ENCODE measurements at regions not wholly inside any gene's neighbourhood (a gene's known extent, or its start where the extent isn't known, plus 50 kb on each side); places are given as distances from the start of the nearest gene placed in this dataset.
A peak's percentile ranks its signal among the peaks of the same experiment; 100 is the strongest.

GRCh38 chr15:94081829-94082228 lies 149.5 kb upstream of the MCTP2 start:
- Mint-ChIP-seq H3K4me1 (no peaks in the 10 kb centered on the region), H3K4me3 (no peak overlapping the region), H3K36me3 (no peaks in the 10 kb centered on the region), H3K9me3 (no peaks in the 10 kb centered on the region), H3K27ac (no peak overlapping the region), H3K27me3 (peaks cover 0 to 5% of the 10 kb centered on the region in 2 donors)
- ATAC-seq (replicated peaks) (no peak), DNase-seq (no peak)

GRCh38 chr15:94080989-94081605 lies 150.3 kb upstream of the MCTP2 start:
- Mint-ChIP-seq H3K27me3 (peaks cover 0 to 5% of the 10 kb centered on the region in 2 donors), H3K36me3 (no peaks in the 10 kb centered on the region), H3K4me3 (no peak overlapping the region), H3K9me3 (no peaks in the 10 kb centered on the region), H3K4me1 (no peaks in the 10 kb centered on the region), H3K27ac (no peak overlapping the region)
- ATAC-seq (replicated peaks) (no peak), DNase-seq (no peak)

- DNase-seq (no peak), ATAC-seq (replicated peaks) (no peak)
- no peak overlapping the region for H3K27ac Mint-ChIP-seq
- no peaks in the 10 kb centered on the region for H3K36me3 Mint-ChIP-seq
- H3K27me3 Mint-ChIP-seq: peaks cover 0 to 5% of the 10 kb centered on the region in 2 donors
- H3K9me3 Mint-ChIP-seq: no peaks in the 10 kb centered on the region
- H3K4me3 Mint-ChIP-seq: no peak overlapping the region
- no peaks in the 10 kb centered on the region for H3K4me1 Mint-ChIP-seq
Observed at GRCh38 chr15:94080416-94080815, 150.9 kb upstream of the MCTP2 start.

DNA sequence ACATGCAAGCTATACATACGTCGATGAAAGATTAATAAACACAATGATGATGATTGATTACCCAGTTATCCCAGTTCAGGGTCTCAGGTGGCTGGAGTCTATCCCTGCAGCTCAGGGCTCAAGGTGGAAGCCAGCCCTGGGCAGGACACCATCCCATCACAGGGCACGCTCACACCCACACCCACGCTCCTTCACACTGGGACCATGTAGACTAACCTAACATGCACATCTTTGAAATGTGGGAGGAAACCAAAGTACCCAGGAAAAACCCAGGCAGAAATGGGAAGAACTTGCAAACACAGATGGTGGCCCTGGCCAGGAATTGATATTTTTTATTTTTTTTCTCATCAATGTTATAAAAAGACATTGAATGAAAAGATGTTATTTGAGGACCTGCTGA lies 151.4 kb upstream of the MCTP2 start:
- H3K9me3 Mint-ChIP-seq: no peaks in the 10 kb centered on the region
- DNase-seq: no peak
- no peak overlapping the region for H3K4me3 Mint-ChIP-seq
- H3K36me3 Mint-ChIP-seq: no peaks in the 10 kb centered on the region
- H3K27me3 Mint-ChIP-seq: peaks cover 0 to 5% of the 10 kb centered on the region in 2 donors
- H3K4me1 Mint-ChIP-seq: no peaks in the 10 kb centered on the region
- H3K27ac Mint-ChIP-seq: no peak overlapping the region
- ATAC-seq (replicated peaks): no peak

- DNase-seq (no peak), ATAC-seq (replicated peaks) (no peak)
- Mint-ChIP-seq H3K4me1 (no peaks in the 10 kb centered on the region), H3K27me3 (peaks cover 0 to 5% of the 10 kb centered on the region in 2 donors), H3K27ac (no peak overlapping the region), H3K4me3 (no peak overlapping the region), H3K9me3 (no peaks in the 10 kb centered on the region), H3K36me3 (no peaks in the 10 kb centered on the region)
Observed at GRCh38 chr15:94079459-94079858, 151.9 kb upstream of the MCTP2 start.

DNA sequence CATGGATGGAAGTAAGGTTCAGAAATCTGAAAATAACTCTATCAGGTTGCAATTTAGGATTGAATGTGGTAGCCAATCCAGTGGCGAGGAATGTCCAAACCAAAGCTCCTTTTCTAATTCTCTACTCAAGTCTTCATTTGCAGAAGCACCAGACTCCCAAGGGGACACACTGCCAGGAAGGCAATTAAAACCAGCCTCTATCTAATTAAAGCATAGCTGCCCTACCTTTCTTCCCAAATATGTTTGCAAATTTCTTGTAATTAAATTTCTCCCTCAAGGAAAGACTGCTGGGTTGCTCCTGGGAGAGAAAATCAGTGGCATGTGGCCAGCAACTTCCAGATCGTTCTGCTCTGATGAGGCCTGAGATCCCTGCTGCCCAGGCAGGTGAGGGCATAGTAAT lies 153.4 kb upstream of the MCTP2 start:
- Mint-ChIP-seq H3K36me3 (no peaks in the 10 kb centered on the region), H3K9me3 (no peaks in the 10 kb centered on the region), H3K4me1 (no peaks in the 10 kb centered on the region), H3K4me3 (no peak overlapping the region), H3K27ac (no peak overlapping the region), H3K27me3 (no peaks in the 10 kb centered on the region)
- DNase-seq (no peak), ATAC-seq (replicated peaks) (no peak)

DNA sequence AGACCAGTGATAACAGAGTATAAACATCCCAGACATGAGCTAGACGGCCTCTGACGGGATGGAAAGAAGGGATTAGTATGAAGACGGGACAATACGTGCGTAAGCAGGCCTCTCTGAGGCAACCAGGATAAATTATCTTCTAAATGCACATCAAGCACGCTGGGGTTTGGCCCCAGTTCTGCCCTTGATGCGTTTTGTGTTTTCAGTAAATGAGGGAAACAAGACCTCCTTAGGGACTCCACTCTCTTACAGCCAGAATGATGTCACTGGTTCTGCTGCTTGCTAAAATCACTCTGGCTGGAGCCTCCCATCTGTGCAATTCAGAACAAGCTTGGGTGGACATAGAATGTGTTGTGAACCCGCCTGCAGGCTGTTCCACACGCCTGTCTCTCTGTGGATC lies 156.0 kb upstream of the MCTP2 start:
- ATAC-seq (replicated peaks) (no peak), DNase-seq (no peak)
- Mint-ChIP-seq H3K36me3 (no peaks in the 10 kb centered on the region), H3K4me3 (no peak overlapping the region), H3K27me3 (peaks cover 4% of the 10 kb centered on the region in 2 donors), H3K4me1 (peaks cover 0 to 3% of the 10 kb centered on the region in 2 donors), H3K27ac (no peak overlapping the region), H3K9me3 (no peaks in the 10 kb centered on the region)

DNA sequence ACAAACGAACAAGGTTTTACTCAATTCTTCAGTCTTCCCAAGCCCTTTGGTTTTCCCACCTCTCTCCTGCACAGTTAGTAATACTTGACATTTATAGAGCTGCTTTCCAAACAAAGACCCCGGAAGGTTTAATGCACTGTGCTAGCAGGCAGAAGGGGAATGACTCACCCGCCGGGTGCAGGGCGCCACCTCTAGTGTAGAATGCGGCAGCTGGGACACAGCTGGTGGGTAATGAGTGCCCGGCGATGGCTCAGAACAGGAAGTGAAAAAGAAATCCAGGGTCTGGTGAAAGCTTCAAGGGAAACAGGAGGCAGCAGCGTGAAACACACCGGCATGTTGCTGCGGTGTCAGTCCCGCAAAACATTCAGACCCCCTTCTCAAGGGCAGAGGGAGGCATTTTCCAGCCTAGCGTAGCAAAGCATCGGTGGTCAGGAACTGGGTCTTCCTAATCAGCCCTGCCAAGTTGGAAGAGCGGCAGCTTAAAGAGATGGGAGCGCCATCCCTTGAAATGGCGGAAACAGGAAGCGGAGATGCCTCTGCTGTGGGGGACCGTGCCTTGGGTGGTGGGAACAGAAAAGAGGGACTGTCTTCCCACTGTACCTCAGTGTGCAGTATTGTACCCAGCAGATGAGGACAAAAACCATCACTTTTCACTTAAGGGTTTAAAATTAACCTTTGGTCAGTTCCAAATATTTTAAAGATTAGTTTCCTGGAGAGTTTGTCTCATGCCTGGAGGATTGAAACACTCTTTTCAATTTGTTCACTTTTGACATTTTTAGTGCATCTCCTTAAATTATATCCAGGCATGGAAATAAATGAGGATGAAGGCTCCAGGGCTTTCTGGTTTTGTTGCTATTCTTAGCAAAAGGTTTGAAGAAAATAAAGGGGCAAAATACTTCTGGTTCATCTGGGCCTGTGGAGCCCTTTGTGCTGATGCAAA lies 160.7 kb upstream of the MCTP2 start:
- ATAC-seq (replicated peaks) (peak; percentile 50 to 52), DNase-seq (no peak)
- Mint-ChIP-seq H3K36me3 (no peaks in the 10 kb centered on the region), H3K4me1 (peaks cover 0 to 4% of the 10 kb centered on the region in 2 donors), H3K27ac (no peak overlapping the region), H3K4me3 (no peak overlapping the region), H3K9me3 (peaks cover 0 to 2% of the 10 kb centered on the region in 2 donors), H3K27me3 (peaks cover 7 to 10% of the 10 kb centered on the region in 2 donors)

DNA sequence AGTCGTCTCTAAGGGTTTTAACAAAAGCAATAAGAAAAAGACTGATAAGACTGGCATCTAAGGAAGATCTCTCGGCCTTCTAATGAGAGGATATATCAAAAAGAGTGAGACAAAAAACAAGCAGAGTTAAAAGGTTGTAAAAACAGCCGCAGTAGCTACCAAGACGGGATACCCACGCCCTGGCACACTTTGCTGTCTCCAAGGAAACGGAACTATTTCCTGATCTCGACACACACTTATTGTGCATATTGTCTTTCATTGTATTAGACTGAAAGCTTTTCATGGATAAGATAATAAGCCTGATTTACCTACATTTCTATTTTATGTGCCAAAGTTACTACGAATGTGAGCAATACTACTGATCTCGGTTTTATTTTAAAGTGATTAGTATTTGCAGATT lies 161.5 kb upstream of the MCTP2 start:
- DNase-seq (no peak), ATAC-seq (replicated peaks) (no peak)
- H3K36me3 Mint-ChIP-seq: no peaks in the 10 kb centered on the region
- no peak overlapping the region for H3K4me3 Mint-ChIP-seq
- no peak overlapping the region for H3K27ac Mint-ChIP-seq
- peaks cover 0 to 4% of the 10 kb centered on the region in 2 donors for H3K4me1 Mint-ChIP-seq
- peaks cover 11 to 16% of the 10 kb centered on the region in 2 donors for H3K27me3 Mint-ChIP-seq
- peaks cover 0 to 2% of the 10 kb centered on the region in 2 donors for H3K9me3 Mint-ChIP-seq

- Mint-ChIP-seq H3K4me1 (peaks cover 0 to 4% of the 10 kb centered on the region in 2 donors), H3K36me3 (no peaks in the 10 kb centered on the region), H3K27ac (no peak overlapping the region), H3K4me3 (no peak overlapping the region), H3K9me3 (peaks cover 0 to 2% of the 10 kb centered on the region in 2 donors), H3K27me3 (peaks cover 11 to 21% of the 10 kb centered on the region in 2 donors)
- DNase-seq (no peak), ATAC-seq (replicated peaks) (no peak)
Observed at GRCh38 chr15:94066811-94067210, 164.6 kb upstream of the MCTP2 start.

DNA sequence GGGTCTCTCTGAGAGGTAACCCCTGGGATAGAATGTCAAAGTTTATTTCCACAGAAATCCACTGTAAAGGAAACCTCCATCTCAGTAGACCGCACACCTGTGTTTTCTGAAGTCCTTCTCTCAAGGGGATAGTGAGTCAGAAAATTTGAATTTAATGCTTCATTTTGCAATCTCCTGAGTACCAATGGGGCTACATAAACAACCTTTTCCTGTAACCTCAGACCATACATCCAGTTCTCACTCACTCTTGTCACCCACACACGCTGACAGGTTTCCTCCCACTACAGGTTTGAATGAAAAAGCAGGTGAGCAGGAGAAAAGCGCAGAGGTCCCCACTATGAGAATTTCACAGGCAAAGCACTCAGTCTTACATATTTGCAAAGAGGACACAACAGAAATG lies 165.3 kb upstream of the MCTP2 start:
- Mint-ChIP-seq H3K9me3 (peaks cover 0 to 2% of the 10 kb centered on the region in 2 donors), H3K27ac (no peak overlapping the region), H3K27me3 (peaks cover 11 to 21% of the 10 kb centered on the region in 2 donors), H3K4me3 (no peak overlapping the region), H3K4me1 (peaks cover 0 to 4% of the 10 kb centered on the region in 2 donors), H3K36me3 (no peaks in the 10 kb centered on the region)
- DNase-seq (no peak), ATAC-seq (replicated peaks) (no peak)

GRCh38 chr15:94064676-94065313 lies 166.6 kb upstream of the MCTP2 start:
- Mint-ChIP-seq H3K36me3 (no peaks in the 10 kb centered on the region), H3K27ac (no peak overlapping the region), H3K9me3 (peaks cover 0 to 2% of the 10 kb centered on the region in 2 donors), H3K27me3 (peaks cover 6 to 13% of the 10 kb centered on the region in 2 donors), H3K4me1 (no peaks in the 10 kb centered on the region), H3K4me3 (no peak overlapping the region)
- DNase-seq (no peak), ATAC-seq (replicated peaks) (no peak)

DNA sequence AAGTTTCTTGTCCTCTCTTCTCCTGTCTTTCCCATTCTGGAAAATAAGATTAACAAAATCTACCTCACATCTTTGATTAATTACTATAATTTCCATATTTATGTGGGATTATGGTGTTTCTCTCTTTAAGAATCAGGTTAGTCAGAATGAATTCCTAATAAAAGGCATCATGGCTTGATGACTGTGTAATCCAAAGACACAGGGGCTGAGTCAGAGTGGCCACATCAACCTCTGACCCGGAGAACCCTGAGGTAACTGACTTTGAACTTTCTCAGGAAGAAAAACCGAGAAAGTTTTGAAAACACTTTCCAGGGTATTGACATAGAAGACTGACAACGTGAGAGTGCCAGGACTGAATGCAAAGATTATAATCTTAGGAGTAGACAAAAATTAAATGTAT lies 170.3 kb upstream of the MCTP2 start:
- DNase-seq (no peak), ATAC-seq (replicated peaks) (no peak)
- Mint-ChIP-seq H3K27ac (no peak overlapping the region), H3K4me1 (no peaks in the 10 kb centered on the region), H3K36me3 (no peaks in the 10 kb centered on the region), H3K4me3 (no peak overlapping the region), H3K27me3 (peaks cover 18 to 23% of the 10 kb centered on the region in 2 donors), H3K9me3 (no peaks in the 10 kb centered on the region)

DNA sequence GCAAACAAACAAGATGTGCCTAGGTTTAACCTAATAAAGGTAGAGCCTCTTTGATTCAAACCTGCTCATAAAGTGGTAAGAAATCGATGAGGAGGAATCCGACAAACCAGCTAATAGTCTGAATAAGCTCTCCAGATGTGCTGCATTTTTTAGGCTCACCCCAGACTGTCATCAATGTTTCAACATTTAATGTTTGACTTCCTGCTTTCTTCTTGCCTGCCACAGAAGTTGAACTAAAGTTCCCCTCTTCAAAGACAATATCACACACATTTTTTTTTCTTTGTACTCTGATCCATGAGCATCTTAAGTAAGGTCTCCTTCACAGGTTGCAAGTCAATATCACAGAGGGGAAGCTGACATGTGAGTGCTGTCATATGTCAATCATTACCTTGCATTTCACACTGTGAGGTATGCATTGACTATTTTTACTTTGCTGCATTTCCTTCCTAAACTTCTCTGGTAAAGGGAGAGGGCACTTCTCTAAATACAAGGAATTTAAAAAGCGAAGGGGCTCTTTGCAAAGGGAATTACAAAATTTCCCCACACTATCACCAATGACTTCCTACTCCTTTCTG lies 172.3 kb upstream of the MCTP2 start:
- Mint-ChIP-seq H3K4me3 (no peak overlapping the region), H3K27ac (no peak overlapping the region)
- no peak for ATAC-seq (replicated peaks)

More for the DNA sequence above, 172.3 kb upstream of the MCTP2 start:
- H3K9me3 Mint-ChIP-seq: peaks cover 4 to 5% of the 10 kb centered on the region in 2 donors
- H3K36me3 Mint-ChIP-seq: no peaks in the 10 kb centered on the region
- DNase-seq: no peak
- H3K4me1 Mint-ChIP-seq: peaks cover 0 to under 1% of the 10 kb centered on the region in 2 donors
- peaks cover 9 to 17% of the 10 kb centered on the region in 2 donors for H3K27me3 Mint-ChIP-seq

All from stimulated activated naive B cell treated with anti-CD40 and anti-IgM and Interleukin-4, amounts not matched to agents 10 μg/mL and 1 μg/mL and 100 μg/mL, for 72 hours (primary cell).